MM.1S (cell line): ENCODE measurements at regions not wholly inside any gene's neighbourhood (a gene's known extent, or its start where the extent isn't known, plus 50 kb on each side); places are given as distances from the start of the nearest gene placed in this dataset.

Experiments used
- CTCF ChIP-seq: fragments of 300-600 bp; sonication (generic); IDR thresholded peaks from 2 replicates; pipeline ENCODE4 v1.5.1; 2016; ENCODE audit warnings: antibody characterized with exemption, low read length, mixed read lengths
- EZH2 ChIP-seq: fragments of 300-600 bp; sonication (generic); optimal IDR thresholded peaks from 2 replicates; pipeline ENCODE3; 2017; ENCODE audit warnings: low read depth, mild to moderate bottlenecking, antibody characterized with exemption, low read length, mixed read lengths
- EZH2phosphoT487 ChIP-seq: fragments of 300-600 bp; sonication (generic); IDR thresholded peaks from 2 replicates; pipeline ENCODE4 v1.6.1; 2018; ENCODE audit warnings: antibody characterized with exemption, low read length

GRCh38 chr10:77732213-77733003 is 94.8 kb upstream of the KCNMA1 start:
- no peak for TF ChIP-seq EZH2
- no peak for TF ChIP-seq CTCF
- TF ChIP-seq EZH2phosphoT487, result no peak
